ENCODE measurements at regions not wholly inside any gene's neighbourhood (a gene's known extent, or its start where the extent isn't known, plus 50 kb on each side); places are given as distances from the start of the nearest gene placed in this dataset.

GRCh38 chrX:94089149-94089548 is 415.1 kb downstream of the FAM133A start:
- Histone ChIP-seq H3K4me2 (ENCODE audit: low read length) (no peak overlapping the region), H3K27ac (ENCODE audit: low read depth, low read length) (no peak overlapping the region), H3K9me3 (ENCODE audit: control insufficient read depth, insufficient read depth, low read length) (no peaks in the 10 kb centered on the region), H3K36me3 (ENCODE audit: control insufficient read depth, low read length) (no peaks in the 10 kb centered on the region), H3K27me3 (ENCODE audit: control insufficient read depth, low read length) (no peaks in the 10 kb centered on the region), H3F3A (ENCODE audit: control insufficient read depth, insufficient read depth) (no peaks in the 10 kb centered on the region), H3K4me3 (ENCODE audit: low read length) (no peak overlapping the region), H3K79me2 (ENCODE audit: control insufficient read depth, low read length) (no peaks in the 10 kb centered on the region), H4K20me1 (ENCODE audit: control insufficient read depth, insufficient read depth, low read depth, low read length) (no peaks in the 10 kb centered on the region), H3K4me1 (ENCODE audit: control insufficient read depth, low read length) (no peaks in the 10 kb centered on the region), H3K9me2 (replicated peaks; ENCODE audit: control insufficient read depth, low read length) (no peaks in the 10 kb centered on the region)
- no peak for TF ChIP-seq CTCF (IDR thresholded peaks at IDR 0.05; ENCODE audit: low read depth, low read length, poor library complexity, severe bottlenecking)
- no peak for TF ChIP-seq EZH2phosphoT487 (IDR thresholded peaks at IDR 0.05; ENCODE audit: borderline replicate concordance, low read length)

GRCh38 chrX:94097868-94098267 is 423.9 kb downstream of the FAM133A start:
- no peak overlapping the region for H3K4me3 ChIP-seq (ENCODE audit: low read length)
- no peaks in the 10 kb centered on the region for H3F3A ChIP-seq (ENCODE audit: control insufficient read depth, insufficient read depth)
- H3K4me1 ChIP-seq (ENCODE audit: control insufficient read depth, low read length) = no peaks in the 10 kb centered on the region
- H3K27me3 ChIP-seq (ENCODE audit: control insufficient read depth, low read length) = no peaks in the 10 kb centered on the region
- no peaks in the 10 kb centered on the region for H3K9me3 ChIP-seq (ENCODE audit: control insufficient read depth, insufficient read depth, low read length)
- no peaks in the 10 kb centered on the region for H3K36me3 ChIP-seq (ENCODE audit: control insufficient read depth, low read length)
- no peak overlapping the region for H3K4me2 ChIP-seq (ENCODE audit: low read length)
- no peaks in the 10 kb centered on the region for H4K20me1 ChIP-seq (ENCODE audit: control insufficient read depth, insufficient read depth, low read depth, low read length)
- H3K79me2 ChIP-seq (ENCODE audit: control insufficient read depth, low read length) = no peaks in the 10 kb centered on the region
- H3K27ac ChIP-seq (ENCODE audit: low read depth, low read length) = no peak overlapping the region
- H3K9me2 ChIP-seq (replicated peaks; ENCODE audit: control insufficient read depth, low read length) = no peaks in the 10 kb centered on the region
- TF ChIP-seq CTCF (IDR thresholded peaks at IDR 0.05; ENCODE audit: low read depth, low read length, poor library complexity, severe bottlenecking) (no peak), EZH2phosphoT487 (IDR thresholded peaks at IDR 0.05; ENCODE audit: borderline replicate concordance, low read length) (no peak)

GRCh38 chrX:94107981-94108380 is 434.0 kb downstream of the FAM133A start:
- TF ChIP-seq EZH2phosphoT487 (IDR thresholded peaks at IDR 0.05; ENCODE audit: borderline replicate concordance, low read length) (no peak), CTCF (IDR thresholded peaks at IDR 0.05; ENCODE audit: low read depth, low read length, poor library complexity, severe bottlenecking) (no peak)
- H3K27me3 ChIP-seq (ENCODE audit: control insufficient read depth, low read length) = no peaks in the 10 kb centered on the region
- no peak overlapping the region for H3K4me3 ChIP-seq (ENCODE audit: low read length)
- no peaks in the 10 kb centered on the region for H3K79me2 ChIP-seq (ENCODE audit: control insufficient read depth, low read length)
- no peaks in the 10 kb centered on the region for H3F3A ChIP-seq (ENCODE audit: control insufficient read depth, insufficient read depth)
- H3K9me3 ChIP-seq (ENCODE audit: control insufficient read depth, insufficient read depth, low read length) = no peaks in the 10 kb centered on the region
- no peaks in the 10 kb centered on the region for H4K20me1 ChIP-seq (ENCODE audit: control insufficient read depth, insufficient read depth, low read depth, low read length)
- no peaks in the 10 kb centered on the region for H3K9me2 ChIP-seq (replicated peaks; ENCODE audit: control insufficient read depth, low read length)
- H3K4me2 ChIP-seq (ENCODE audit: low read length) = no peak overlapping the region
- no peak overlapping the region for H3K27ac ChIP-seq (ENCODE audit: low read depth, low read length)
- H3K4me1 ChIP-seq (ENCODE audit: control insufficient read depth, low read length) = no peaks in the 10 kb centered on the region
- no peaks in the 10 kb centered on the region for H3K36me3 ChIP-seq (ENCODE audit: control insufficient read depth, low read length)

GRCh38 chrX:94114362-94114761 is 440.4 kb downstream of the FAM133A start:
- Histone ChIP-seq H3K36me3 (ENCODE audit: control insufficient read depth, low read length) (no peaks in the 10 kb centered on the region), H3K27ac (ENCODE audit: low read depth, low read length) (no peak overlapping the region), H3K9me3 (ENCODE audit: control insufficient read depth, insufficient read depth, low read length) (no peaks in the 10 kb centered on the region), H3K4me1 (ENCODE audit: control insufficient read depth, low read length) (no peaks in the 10 kb centered on the region), H3K9me2 (replicated peaks; ENCODE audit: control insufficient read depth, low read length) (no peaks in the 10 kb centered on the region), H4K20me1 (ENCODE audit: control insufficient read depth, insufficient read depth, low read depth, low read length) (no peaks in the 10 kb centered on the region), H3K4me3 (ENCODE audit: low read length) (no peak overlapping the region), H3K27me3 (ENCODE audit: control insufficient read depth, low read length) (no peaks in the 10 kb centered on the region), H3K79me2 (ENCODE audit: control insufficient read depth, low read length) (no peaks in the 10 kb centered on the region), H3F3A (ENCODE audit: control insufficient read depth, insufficient read depth) (no peaks in the 10 kb centered on the region), H3K4me2 (ENCODE audit: low read length) (no peak overlapping the region)
- TF ChIP-seq EZH2phosphoT487 (IDR thresholded peaks at IDR 0.05; ENCODE audit: borderline replicate concordance, low read length) (no peak), CTCF (IDR thresholded peaks at IDR 0.05; ENCODE audit: low read depth, low read length, poor library complexity, severe bottlenecking) (no peak)

Measured in DOHH2 (cell line).